Fibroblast of lung (primary cell): ENCODE measurements at regions not wholly inside any gene's neighbourhood (a gene's known extent, or its start where the extent isn't known, plus 50 kb on each side); places are given as distances from the start of the nearest gene placed in this dataset.

Experiments
- CTCF ChIP-seq, 2 donors: IDR thresholded peaks in 1 of 2; conservative IDR thresholded peaks in 1 of 2; 1 replicate in 1 of 2; 2 replicates in 1 of 2; pipeline ENCODE4 v1.5.1; 2011 to 2012; ENCODE audit warnings: low read length in 2 of 2, control low read depth in 1 of 2, inconsistent platforms in 1 of 2, low read depth in 1 of 2, mild to moderate bottlenecking in 1 of 2
- EZH2 ChIP-seq: IDR thresholded peaks from 2 replicates; pipeline ENCODE4 v1.5.1; 2012; ENCODE audit warnings: low read length, control low read depth, mild to moderate bottlenecking; ENCODE audit errors: missing control alignments

GRCh38 chr12:98294051-98294805, 221.2 kb upstream of the TMPO start:
- TF ChIP-seq CTCF (conservative IDR thresholded peaks at IDR 0.05 in 1 of 2, IDR thresholded peaks at IDR 0.05 in 1 of 2; ENCODE audit: low read depth in 1 of 2, low read length in 2 of 2) (no peak), EZH2 (no peak)
